GM12872 (cell line): ENCODE measurements at regions not wholly inside any gene's neighbourhood (a gene's known extent, or its start where the extent isn't known, plus 50 kb on each side); places are given as distances from the start of the nearest gene placed in this dataset.
A peak's percentile ranks its signal among the peaks of the same experiment; 100 is the strongest.

Source experiments
- TF ChIP-seq, protein P1 (sequence below): IDR thresholded peaks from 3 replicates; pipeline ENCODE4 v1.5.1; 2011; ENCODE audit warnings: low read depth, mild to moderate bottlenecking, low read length, moderate library complexity; ENCODE audit not compliant: insufficient read depth

DNA sequence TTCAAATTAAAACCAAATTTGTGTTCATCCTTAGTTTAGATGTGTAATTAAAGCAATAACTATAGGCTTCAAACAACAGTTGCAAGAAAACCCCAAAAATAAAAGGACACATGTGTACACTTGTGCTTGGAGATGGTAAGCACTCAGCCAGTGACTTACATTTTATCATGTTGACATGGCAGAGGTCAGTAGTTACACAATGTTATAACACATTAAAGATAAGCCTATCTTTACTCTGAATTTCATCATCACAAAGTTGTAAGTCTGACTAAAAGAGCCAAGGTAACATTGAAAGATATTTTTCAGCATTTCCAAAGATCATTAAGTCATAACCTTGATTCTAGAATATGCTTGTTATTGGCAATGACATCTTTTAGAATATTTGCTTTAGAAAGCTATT, 98.5 kb upstream of the PNPLA4 start:
- TF ChIP-seq, protein P1, sequence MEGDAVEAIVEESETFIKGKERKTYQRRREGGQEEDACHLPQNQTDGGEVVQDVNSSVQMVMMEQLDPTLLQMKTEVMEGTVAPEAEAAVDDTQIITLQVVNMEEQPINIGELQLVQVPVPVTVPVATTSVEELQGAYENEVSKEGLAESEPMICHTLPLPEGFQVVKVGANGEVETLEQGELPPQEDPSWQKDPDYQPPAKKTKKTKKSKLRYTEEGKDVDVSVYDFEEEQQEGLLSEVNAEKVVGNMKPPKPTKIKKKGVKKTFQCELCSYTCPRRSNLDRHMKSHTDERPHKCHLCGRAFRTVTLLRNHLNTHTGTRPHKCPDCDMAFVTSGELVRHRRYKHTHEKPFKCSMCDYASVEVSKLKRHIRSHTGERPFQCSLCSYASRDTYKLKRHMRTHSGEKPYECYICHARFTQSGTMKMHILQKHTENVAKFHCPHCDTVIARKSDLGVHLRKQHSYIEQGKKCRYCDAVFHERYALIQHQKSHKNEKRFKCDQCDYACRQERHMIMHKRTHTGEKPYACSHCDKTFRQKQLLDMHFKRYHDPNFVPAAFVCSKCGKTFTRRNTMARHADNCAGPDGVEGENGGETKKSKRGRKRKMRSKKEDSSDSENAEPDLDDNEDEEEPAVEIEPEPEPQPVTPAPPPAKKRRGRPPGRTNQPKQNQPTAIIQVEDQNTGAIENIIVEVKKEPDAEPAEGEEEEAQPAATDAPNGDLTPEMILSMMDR, result no peak

DNA sequence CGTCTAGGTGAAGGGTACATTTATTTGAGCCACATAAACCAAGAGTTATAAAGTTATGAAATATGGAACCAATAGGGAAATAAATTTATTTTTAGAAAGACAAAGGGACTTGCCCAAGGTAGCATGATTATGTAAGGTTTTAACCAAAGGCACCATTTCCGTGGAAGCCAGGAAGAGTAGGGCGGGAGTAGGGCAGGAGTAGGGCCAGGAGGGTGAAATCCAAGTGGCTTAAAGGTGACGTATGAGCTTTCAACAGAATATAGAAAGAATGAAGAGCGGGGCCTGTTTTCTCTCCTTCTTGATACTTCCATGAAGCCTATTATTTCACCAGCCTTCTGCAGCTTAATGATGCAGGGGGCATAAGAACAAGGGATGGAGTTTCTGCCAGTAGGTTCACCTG, 91.7 kb upstream of the PNPLA4 start:
- TF ChIP-seq, protein P1, result no peak

GRCh38 chrX:8010105-8010504, 82.9 kb upstream of the PNPLA4 start:
- TF ChIP-seq, protein P1, result no peak

- TF ChIP-seq, protein P1, result no peak
Observed at GRCh38 chrX:8005678-8006347, 78.6 kb upstream of the PNPLA4 start.

GRCh38 chrX:8003147-8003883, 76.1 kb upstream of the PNPLA4 start:
- TF ChIP-seq, protein P1, result no peak

GRCh38 chrX:7996851-7997250, 69.6 kb upstream of the PNPLA4 start:
- TF ChIP-seq, protein P1, result no peak

DNA sequence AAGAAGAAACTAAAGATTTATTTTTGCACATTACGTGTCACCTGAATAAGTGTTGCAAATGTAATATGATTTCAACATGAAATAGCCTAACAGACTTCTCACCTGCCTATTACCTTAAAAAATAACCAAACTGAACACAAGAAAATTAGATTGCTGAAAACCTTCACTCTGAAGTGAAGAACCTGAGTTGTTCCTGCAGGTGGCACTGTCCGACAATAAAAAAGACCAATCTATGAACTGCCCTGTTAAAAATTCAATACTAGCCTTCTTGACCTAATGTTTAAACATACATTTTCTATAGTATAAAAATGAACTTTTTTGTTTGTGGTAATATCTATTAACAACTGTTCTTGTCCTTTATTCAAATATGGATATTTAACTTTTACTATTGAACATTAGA, 69.2 kb upstream of the PNPLA4 start:
- TF ChIP-seq, protein P1, result peak; percentile 31; the same call in 1 of the 3 replicates
